ENCODE measurements at regions not wholly inside any gene's neighbourhood (a gene's known extent, or its start where the extent isn't known, plus 50 kb on each side); places are given as distances from the start of the nearest gene placed in this dataset.

- H2AFZ ChIP-seq (ENCODE audit: low read length) = no peak overlapping the region
- no peaks in the 10 kb centered on the region for H3K23me2 ChIP-seq (ENCODE audit: low read depth, low read length)
- no peak overlapping the region for H3K4me3 ChIP-seq (ENCODE audit: extremely low read depth in 1 of 4, insufficient read depth in 2 of 4, low read depth in 3 of 4, low read length in 4 of 4)
- H4K8ac ChIP-seq (ENCODE audit: extremely low read depth, insufficient read depth, low read length) = no peak overlapping the region
- ChIA-PET CTCF (ENCODE audit: partially characterized antibody) (interaction anchor here (0.5 to 0.6 kb wide), 3 partner anchors 15 to 380 kb away, joined by 3 to 4 read pairs (median 3); no protein-coding TSS in a partner anchor), POLR2A (ENCODE audit: partially characterized antibody) (no interaction called here)
- DNase-seq (ENCODE audit: low read depth in 1 of 2, low spot score in 2 of 2) = no peak
- H3K18ac ChIP-seq (ENCODE audit: extremely low read depth, low read length) = no peak overlapping the region
- no peaks in the 10 kb centered on the region for H4K20me1 ChIP-seq (replicated peaks in 1 of 2; ENCODE audit: control insufficient read depth in 1 of 2, insufficient read depth in 2 of 2, low read length in 2 of 2)
- H3K4ac ChIP-seq (replicated peaks; ENCODE audit: insufficient read length, low read depth, low read length) = no peak overlapping the region
- no peaks in the 10 kb centered on the region for H3K79me1 ChIP-seq (ENCODE audit: low read depth, low read length)
- H2BK20ac ChIP-seq (ENCODE audit: low read length) = no peak overlapping the region
- H2BK12ac ChIP-seq (ENCODE audit: low read depth, low read length) = no peak overlapping the region
- H3K4me1 ChIP-seq (replicated peaks in 1 of 4; ENCODE audit: control insufficient read depth in 3 of 4, insufficient read depth in 4 of 4, low read length in 3 of 4) = no peaks in the 10 kb centered on the region
- 0 out of 4 replicates have a peak, but pooled peaks cover 0 to 7% of the 10 kb centered on the region in 2 experiments for H3K9me3 ChIP-seq (ENCODE audit: insufficient read depth in 2 of 2, low read depth in 1 of 2, low read length in 1 of 2)
- H2BK15ac ChIP-seq (ENCODE audit: low read length) = no peak overlapping the region
- FAIRE-seq = no peak
- H2BK120ac ChIP-seq (replicated peaks; ENCODE audit: low read depth, low read length) = no peak overlapping the region
- WGBS, 2 experiments (ENCODE audit: extremely low coverage in 1 of 2, insufficient coverage in 1 of 2, insufficient read length in 1 of 2, insufficient replicate concordance in 2 of 2, low coverage in 1 of 2, low lambda C conversion rate in 2 of 2, missing lambda C conversion rate in 1 of 2) = 100% methylated on average over 1 of the region's 1 CpG; no CpG with 5 or more reads in 1 of the 2 experiments
- no peak overlapping the region for H3K56ac ChIP-seq (replicated peaks; ENCODE audit: insufficient read length, low read depth, low read length)
- no peak overlapping the region for H3K14ac ChIP-seq (ENCODE audit: insufficient read length)
- no peak overlapping the region for H3K9ac ChIP-seq (replicated peaks in 1 of 4; ENCODE audit: extremely low read depth in 1 of 4, low read depth in 3 of 4, low read length in 3 of 4)
- TF ChIP-seq TCF12 (IDR thresholded peaks at IDR 0.05; ENCODE audit: low read depth, low read length) = no peak
- TF ChIP-seq EZH2 (IDR thresholded peaks at IDR 0.05; ENCODE audit: low read depth, low read length, severe bottlenecking) = no peak
- TF ChIP-seq CEBPB (IDR thresholded peaks at IDR 0.05; ENCODE audit: low read depth, low read length) = no peak
- no peak overlapping the region for H4K5ac ChIP-seq (ENCODE audit: insufficient read length, low read depth, low read length)
- H3K79me2 ChIP-seq (ENCODE audit: control insufficient read depth in 1 of 2, insufficient read depth in 2 of 2, low read length in 2 of 2) = no peaks in the 10 kb centered on the region
- H3K36me3 ChIP-seq (ENCODE audit: control insufficient read depth in 2 of 4, insufficient read depth in 4 of 4, low read length in 3 of 4) = no peaks in the 10 kb centered on the region
- no peak overlapping the region for H4K91ac ChIP-seq (replicated peaks; ENCODE audit: insufficient read length, low read length)
- no peak overlapping the region for H2BK5ac ChIP-seq (ENCODE audit: low read depth, low read length)
- H3K23ac ChIP-seq (ENCODE audit: insufficient read length) = no peak overlapping the region
- H2AK5ac ChIP-seq (ENCODE audit: low read depth, low read length) = no peak overlapping the region
- H3K27me3 ChIP-seq (replicated peaks in 1 of 4; ENCODE audit: control insufficient read depth in 3 of 4, extremely low read depth in 1 of 4, insufficient read depth in 3 of 4, low read length in 3 of 4) = no peaks in the 10 kb centered on the region
- no peak overlapping the region for H3K27ac ChIP-seq (ENCODE audit: low read depth, low read length)
- no peak overlapping the region for H3K4me2 ChIP-seq (ENCODE audit: insufficient read depth in 1 of 2, low read depth in 2 of 2, low read length in 2 of 2)
These were observed 1357.7 kb downstream of the NCAM2 start for GRCh38 chr21:22355949-22356348.

Measured in H1 (cell line).